Activated naive CD8-positive, alpha-beta T cell treated with anti-CD3 and anti-CD28 coated beads, Interleukin-2, amount 10 ng/mL, durations not matched to agents 7 days and 5 days (primary cell): ENCODE measurements at regions not wholly inside any gene's neighbourhood (a gene's known extent, or its start where the extent isn't known, plus 50 kb on each side); places are given as distances from the start of the nearest gene placed in this dataset.

ENCODE experiments used
- ATAC-seq: fragments of 150-1000 bp; cut with Tn5 transposase; one replicate; pipeline ENCODE4 v1.10.0; 2021; ENCODE audit warnings: low read depth, moderate library complexity
- POLR2A ChIA-PET: fragments of 350-600 bp; sonication (Branson Sonifier 250); formaldehyde crosslinking; loops from one replicate; lab custom pipeline; 2021; ENCODE audit warnings: antibody characterized with exemption; lab: Charles Lee
- DNase-seq: peaks from one replicate; pipeline ENCODE4 v3.0.0; 2021
- H3K27ac Mint-ChIP-seq: one replicate; pipeline ENCODE4 v1.8.0; 2022; ENCODE audit warnings: mild to moderate bottlenecking, mixed read lengths
- H3K27me3 Mint-ChIP-seq: one replicate; pipeline ENCODE4 v1.8.0; 2022; ENCODE audit warnings: mild to moderate bottlenecking, moderate library complexity, mixed read lengths
- H3K36me3 Mint-ChIP-seq: one replicate; pipeline ENCODE4 v1.8.0; 2021; ENCODE audit warnings: mild to moderate bottlenecking, mixed read lengths
- H3K4me1 Mint-ChIP-seq: one replicate; pipeline ENCODE4 v1.8.0; 2021; ENCODE audit warnings: mixed read lengths
- H3K4me3 Mint-ChIP-seq: one replicate; pipeline ENCODE4 v1.8.0; 2022; ENCODE audit warnings: mild to moderate bottlenecking, moderate library complexity, mixed read lengths
- H3K9me3 Mint-ChIP-seq: one replicate; pipeline ENCODE4 v1.8.0; 2021; ENCODE audit warnings: mixed read lengths

- Mint-ChIP-seq H3K9me3 (peaks cover 3% of the 10 kb centered on the region), H3K27me3 (no peaks in the 10 kb centered on the region), H3K4me3 (no peak overlapping the region), H3K36me3 (no peaks in the 10 kb centered on the region), H3K4me1 (no peaks in the 10 kb centered on the region), H3K27ac (no peak overlapping the region)
- no peak for ATAC-seq
- POLR2A ChIA-PET, result no interaction called here
- no peak for DNase-seq
Observed at GRCh38 chr16:9417898-9418297, 326.5 kb downstream of the HAPSTR1 start.

- no peak for ATAC-seq
- H3K36me3 Mint-ChIP-seq, result no peaks in the 10 kb centered on the region
Observed at GRCh38 chr16:9419161-9419560, 327.7 kb downstream of the HAPSTR1 start.

GRCh38 chr16:9422762-9423513, 331.5 kb downstream of the HAPSTR1 start:
- Mint-ChIP-seq H3K27ac (no peak overlapping the region), H3K27me3 (no peaks in the 10 kb centered on the region), H3K4me3 (no peak overlapping the region), H3K36me3 (no peaks in the 10 kb centered on the region), H3K4me1 (no peaks in the 10 kb centered on the region), H3K9me3 (no peaks in the 10 kb centered on the region)
- ATAC-seq (no peak), DNase-seq (no peak)
- POLR2A ChIA-PET, result no interaction called here

More at GRCh38 chr16:9419161-9419560, 327.7 kb downstream of the HAPSTR1 start:
- Mint-ChIP-seq H3K9me3 (peaks cover 3% of the 10 kb centered on the region), H3K27ac (no peak overlapping the region), H3K27me3 (no peaks in the 10 kb centered on the region), H3K4me1 (no peaks in the 10 kb centered on the region), H3K4me3 (no peak overlapping the region)
- no peak for DNase-seq
- POLR2A ChIA-PET, result no interaction called here

- DNase-seq (no peak), ATAC-seq (no peak)
- no peaks in the 10 kb centered on the region for H3K27me3 Mint-ChIP-seq
- no peak overlapping the region for H3K27ac Mint-ChIP-seq
- no peaks in the 10 kb centered on the region for H3K36me3 Mint-ChIP-seq
- POLR2A ChIA-PET, result no interaction called here
- H3K9me3 Mint-ChIP-seq, result no peaks in the 10 kb centered on the region
- no peak overlapping the region for H3K4me3 Mint-ChIP-seq
- no peaks in the 10 kb centered on the region for H3K4me1 Mint-ChIP-seq
Observed at GRCh38 chr16:9425236-9425635, 333.8 kb downstream of the HAPSTR1 start.

- DNase-seq (no peak), ATAC-seq (no peak)
- peaks cover 4% of the 10 kb centered on the region for H3K27me3 Mint-ChIP-seq
- no peak overlapping the region for H3K27ac Mint-ChIP-seq
- no peaks in the 10 kb centered on the region for H3K36me3 Mint-ChIP-seq
- H3K4me1 Mint-ChIP-seq, result no peaks in the 10 kb centered on the region
- H3K9me3 Mint-ChIP-seq, result no peaks in the 10 kb centered on the region
- POLR2A ChIA-PET, result no interaction called here
- no peak overlapping the region for H3K4me3 Mint-ChIP-seq
Observed at GRCh38 chr16:9428355-9429005, 337.0 kb downstream of the HAPSTR1 start.

GRCh38 chr16:9429646-9430330, 338.3 kb downstream of the HAPSTR1 start:
- Mint-ChIP-seq H3K36me3 (no peaks in the 10 kb centered on the region), H3K9me3 (no peaks in the 10 kb centered on the region)

GRCh38 chr16:9434659-9435058, 343.2 kb downstream of the HAPSTR1 start:
- ATAC-seq, result no peak
- no peaks in the 10 kb centered on the region for H3K4me1 Mint-ChIP-seq
- H3K27ac Mint-ChIP-seq, result no peak overlapping the region
- POLR2A ChIA-PET, result no interaction called here
- H3K9me3 Mint-ChIP-seq, result peaks cover 1% of the 10 kb centered on the region
- no peak for DNase-seq
- H3K27me3 Mint-ChIP-seq, result peaks cover 4% of the 10 kb centered on the region
- H3K4me3 Mint-ChIP-seq, result no peak overlapping the region
- no peaks in the 10 kb centered on the region for H3K36me3 Mint-ChIP-seq

More at GRCh38 chr16:9429646-9430330, 338.3 kb downstream of the HAPSTR1 start:
- DNase-seq, result no peak
- Mint-ChIP-seq H3K27me3 (peaks cover 4% of the 10 kb centered on the region), H3K4me1 (no peaks in the 10 kb centered on the region), H3K27ac (no peak overlapping the region), H3K4me3 (no peak overlapping the region)
- ATAC-seq, result no peak
- POLR2A ChIA-PET, result no interaction called here

- Mint-ChIP-seq H3K9me3 (peaks cover 1% of the 10 kb centered on the region), H3K4me1 (no peaks in the 10 kb centered on the region), H3K27me3 (peaks cover 4% of the 10 kb centered on the region), H3K36me3 (no peaks in the 10 kb centered on the region), H3K4me3 (no peak overlapping the region), H3K27ac (no peak overlapping the region)
- POLR2A ChIA-PET, result no interaction called here
- ATAC-seq, result no peak
- no peak for DNase-seq
Observed at GRCh38 chr16:9436175-9436574, 344.7 kb downstream of the HAPSTR1 start.

- no peaks in the 10 kb centered on the region for H3K4me1 Mint-ChIP-seq
- H3K36me3 Mint-ChIP-seq, result no peaks in the 10 kb centered on the region
Observed at GRCh38 chr16:9437115-9437514, 345.7 kb downstream of the HAPSTR1 start.

GRCh38 chr16:9438991-9439390, 347.5 kb downstream of the HAPSTR1 start:
- POLR2A ChIA-PET, result no interaction called here
- Mint-ChIP-seq H3K27me3 (no peaks in the 10 kb centered on the region), H3K4me1 (no peaks in the 10 kb centered on the region), H3K36me3 (no peaks in the 10 kb centered on the region), H3K4me3 (no peak overlapping the region), H3K27ac (no peak overlapping the region), H3K9me3 (peaks cover 1% of the 10 kb centered on the region)
- ATAC-seq (no peak), DNase-seq (no peak)

More at GRCh38 chr16:9437115-9437514, 345.7 kb downstream of the HAPSTR1 start:
- POLR2A ChIA-PET, result no interaction called here
- Mint-ChIP-seq H3K9me3 (peaks cover 1% of the 10 kb centered on the region), H3K4me3 (no peak overlapping the region), H3K27me3 (no peaks in the 10 kb centered on the region), H3K27ac (no peak overlapping the region)
- DNase-seq, result no peak
- ATAC-seq, result no peak

- H3K4me1 Mint-ChIP-seq, result no peaks in the 10 kb centered on the region
- DNase-seq (no peak), ATAC-seq (no peak)
- no peaks in the 10 kb centered on the region for H3K27me3 Mint-ChIP-seq
- POLR2A ChIA-PET, result no interaction called here
- no peak overlapping the region for H3K4me3 Mint-ChIP-seq
- H3K9me3 Mint-ChIP-seq, result peaks cover 1% of the 10 kb centered on the region
- H3K36me3 Mint-ChIP-seq, result no peaks in the 10 kb centered on the region
- no peak overlapping the region for H3K27ac Mint-ChIP-seq
Observed at GRCh38 chr16:9441012-9441411, 349.6 kb downstream of the HAPSTR1 start.

- Mint-ChIP-seq H3K36me3 (no peaks in the 10 kb centered on the region), H3K4me1 (no peaks in the 10 kb centered on the region), H3K27ac (no peak overlapping the region), H3K4me3 (no peak overlapping the region), H3K9me3 (peaks cover 6% of the 10 kb centered on the region), H3K27me3 (no peaks in the 10 kb centered on the region)
- ATAC-seq (no peak), DNase-seq (no peak)
- POLR2A ChIA-PET, result no interaction called here
Observed at GRCh38 chr16:9443864-9444263, 352.4 kb downstream of the HAPSTR1 start.

- H3K27me3 Mint-ChIP-seq, result no peaks in the 10 kb centered on the region
- no peak overlapping the region for H3K27ac Mint-ChIP-seq
- POLR2A ChIA-PET, result no interaction called here
- peaks cover 16% of the 10 kb centered on the region for H3K9me3 Mint-ChIP-seq
- ATAC-seq (no peak), DNase-seq (no peak)
- H3K36me3 Mint-ChIP-seq, result no peaks in the 10 kb centered on the region
- no peak overlapping the region for H3K4me3 Mint-ChIP-seq
- no peaks in the 10 kb centered on the region for H3K4me1 Mint-ChIP-seq
Observed at GRCh38 chr16:9446471-9447194, 355.2 kb downstream of the HAPSTR1 start.
